HEK293 (cell line): ENCODE measurements at regions not wholly inside any gene's neighbourhood (a gene's known extent, or its start where the extent isn't known, plus 50 kb on each side); places are given as distances from the start of the nearest gene placed in this dataset.

Experiments
- REST ChIP-seq: fragments of 450-650 bp; formaldehyde crosslinking; IDR thresholded peaks from 2 replicates; pipeline ENCODE4 v1.5.1; 2016; ENCODE audit warnings: missing biosample characterization, missing genetic modification characterization
- SP2 ChIP-seq: fragments of 450-650 bp; formaldehyde crosslinking; IDR thresholded peaks from 2 replicates; pipeline ENCODE4 v1.5.1; 2016; ENCODE audit warnings: missing biosample characterization, missing genetic modification characterization
- TCF7L2 ChIP-seq: IDR thresholded peaks from 2 replicates; pipeline ENCODE4 v1.6.1; 2011; ENCODE audit warnings: low read depth, mild to moderate bottlenecking, inconsistent platforms, low read length, moderate library complexity, borderline replicate concordance
- YY1 ChIP-seq: fragments of 450-650 bp; formaldehyde crosslinking; IDR thresholded peaks from 2 replicates; pipeline ENCODE4 v1.5.1; 2018; ENCODE audit warnings: missing biosample characterization, missing genetic modification characterization
- ZBTB1 ChIP-seq: fragments of 450-650 bp; formaldehyde crosslinking; IDR thresholded peaks from 2 replicates; pipeline ENCODE4 v1.5.1; 2016; ENCODE audit warnings: missing biosample characterization, missing genetic modification characterization
- ZFP3 ChIP-seq: fragments of 450-650 bp; formaldehyde crosslinking; IDR thresholded peaks from 2 replicates; pipeline ENCODE4 v1.5.1; 2016; ENCODE audit warnings: low read depth, missing biosample characterization, missing genetic modification characterization
- ZNF18 ChIP-seq: fragments of 450-650 bp; formaldehyde crosslinking; IDR thresholded peaks from 2 replicates; pipeline ENCODE4 v1.5.1; 2016; ENCODE audit warnings: missing biosample characterization, missing genetic modification characterization
- ZNF24 ChIP-seq: fragments of 450-650 bp; formaldehyde crosslinking; IDR thresholded peaks from 2 replicates; pipeline ENCODE4 v1.5.1; 2016; ENCODE audit warnings: missing biosample characterization, missing genetic modification characterization
- ZNF629 ChIP-seq: fragments of 450-650 bp; formaldehyde crosslinking; IDR thresholded peaks from 2 replicates; pipeline ENCODE4 v1.5.1; 2017; ENCODE audit warnings: missing biosample characterization, missing genetic modification characterization
- ZSCAN30 ChIP-seq: fragments of 450-650 bp; IDR thresholded peaks from 2 replicates; pipeline ENCODE4 v1.5.1; 2018; ENCODE audit warnings: missing biosample characterization, mild to moderate bottlenecking, missing genetic modification characterization, moderate library complexity
- TF ChIP-seq, protein P1 (sequence below): fragments of 450-650 bp; formaldehyde crosslinking; IDR thresholded peaks from 2 replicates; pipeline ENCODE4 v1.5.1; 2016; ENCODE audit warnings: missing biosample characterization, missing genetic modification characterization, borderline replicate concordance
- TF ChIP-seq, protein P2 (sequence below): fragments of 450-650 bp; formaldehyde crosslinking; IDR thresholded peaks from 2 replicates; pipeline ENCODE4 v1.5.1; 2016; ENCODE audit warnings: missing biosample characterization, missing genetic modification characterization

GRCh38 chr9:101957705-101958104 lies 219.3 kb upstream of the GRIN3A start:
- TF ChIP-seq, protein P1, sequence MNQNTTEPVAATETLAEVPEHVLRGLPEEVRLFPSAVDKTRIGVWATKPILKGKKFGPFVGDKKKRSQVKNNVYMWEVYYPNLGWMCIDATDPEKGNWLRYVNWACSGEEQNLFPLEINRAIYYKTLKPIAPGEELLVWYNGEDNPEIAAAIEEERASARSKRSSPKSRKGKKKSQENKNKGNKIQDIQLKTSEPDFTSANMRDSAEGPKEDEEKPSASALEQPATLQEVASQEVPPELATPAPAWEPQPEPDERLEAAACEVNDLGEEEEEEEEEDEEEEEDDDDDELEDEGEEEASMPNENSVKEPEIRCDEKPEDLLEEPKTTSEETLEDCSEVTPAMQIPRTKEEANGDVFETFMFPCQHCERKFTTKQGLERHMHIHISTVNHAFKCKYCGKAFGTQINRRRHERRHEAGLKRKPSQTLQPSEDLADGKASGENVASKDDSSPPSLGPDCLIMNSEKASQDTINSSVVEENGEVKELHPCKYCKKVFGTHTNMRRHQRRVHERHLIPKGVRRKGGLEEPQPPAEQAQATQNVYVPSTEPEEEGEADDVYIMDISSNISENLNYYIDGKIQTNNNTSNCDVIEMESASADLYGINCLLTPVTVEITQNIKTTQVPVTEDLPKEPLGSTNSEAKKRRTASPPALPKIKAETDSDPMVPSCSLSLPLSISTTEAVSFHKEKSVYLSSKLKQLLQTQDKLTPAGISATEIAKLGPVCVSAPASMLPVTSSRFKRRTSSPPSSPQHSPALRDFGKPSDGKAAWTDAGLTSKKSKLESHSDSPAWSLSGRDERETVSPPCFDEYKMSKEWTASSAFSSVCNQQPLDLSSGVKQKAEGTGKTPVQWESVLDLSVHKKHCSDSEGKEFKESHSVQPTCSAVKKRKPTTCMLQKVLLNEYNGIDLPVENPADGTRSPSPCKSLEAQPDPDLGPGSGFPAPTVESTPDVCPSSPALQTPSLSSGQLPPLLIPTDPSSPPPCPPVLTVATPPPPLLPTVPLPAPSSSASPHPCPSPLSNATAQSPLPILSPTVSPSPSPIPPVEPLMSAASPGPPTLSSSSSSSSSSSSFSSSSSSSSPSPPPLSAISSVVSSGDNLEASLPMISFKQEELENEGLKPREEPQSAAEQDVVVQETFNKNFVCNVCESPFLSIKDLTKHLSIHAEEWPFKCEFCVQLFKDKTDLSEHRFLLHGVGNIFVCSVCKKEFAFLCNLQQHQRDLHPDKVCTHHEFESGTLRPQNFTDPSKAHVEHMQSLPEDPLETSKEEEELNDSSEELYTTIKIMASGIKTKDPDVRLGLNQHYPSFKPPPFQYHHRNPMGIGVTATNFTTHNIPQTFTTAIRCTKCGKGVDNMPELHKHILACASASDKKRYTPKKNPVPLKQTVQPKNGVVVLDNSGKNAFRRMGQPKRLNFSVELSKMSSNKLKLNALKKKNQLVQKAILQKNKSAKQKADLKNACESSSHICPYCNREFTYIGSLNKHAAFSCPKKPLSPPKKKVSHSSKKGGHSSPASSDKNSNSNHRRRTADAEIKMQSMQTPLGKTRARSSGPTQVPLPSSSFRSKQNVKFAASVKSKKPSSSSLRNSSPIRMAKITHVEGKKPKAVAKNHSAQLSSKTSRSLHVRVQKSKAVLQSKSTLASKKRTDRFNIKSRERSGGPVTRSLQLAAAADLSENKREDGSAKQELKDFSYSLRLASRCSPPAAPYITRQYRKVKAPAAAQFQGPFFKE (tag by site-specific recombination): no peak
- TF ChIP-seq REST (tag by site-specific recombination) (no peak), ZBTB1 (tag by site-specific recombination) (no peak), ZFP3 (tag by site-specific recombination) (no peak), ZNF629 (tag by site-specific recombination) (no peak), ZNF18 (tag by site-specific recombination) (no peak), TCF7L2 (no peak), YY1 (tag by site-specific recombination) (no peak), ZNF24 (no peak), SP2 (tag by site-specific recombination) (no peak), ZSCAN30 (tag by site-specific recombination) (no peak)
- TF ChIP-seq, protein P2, sequence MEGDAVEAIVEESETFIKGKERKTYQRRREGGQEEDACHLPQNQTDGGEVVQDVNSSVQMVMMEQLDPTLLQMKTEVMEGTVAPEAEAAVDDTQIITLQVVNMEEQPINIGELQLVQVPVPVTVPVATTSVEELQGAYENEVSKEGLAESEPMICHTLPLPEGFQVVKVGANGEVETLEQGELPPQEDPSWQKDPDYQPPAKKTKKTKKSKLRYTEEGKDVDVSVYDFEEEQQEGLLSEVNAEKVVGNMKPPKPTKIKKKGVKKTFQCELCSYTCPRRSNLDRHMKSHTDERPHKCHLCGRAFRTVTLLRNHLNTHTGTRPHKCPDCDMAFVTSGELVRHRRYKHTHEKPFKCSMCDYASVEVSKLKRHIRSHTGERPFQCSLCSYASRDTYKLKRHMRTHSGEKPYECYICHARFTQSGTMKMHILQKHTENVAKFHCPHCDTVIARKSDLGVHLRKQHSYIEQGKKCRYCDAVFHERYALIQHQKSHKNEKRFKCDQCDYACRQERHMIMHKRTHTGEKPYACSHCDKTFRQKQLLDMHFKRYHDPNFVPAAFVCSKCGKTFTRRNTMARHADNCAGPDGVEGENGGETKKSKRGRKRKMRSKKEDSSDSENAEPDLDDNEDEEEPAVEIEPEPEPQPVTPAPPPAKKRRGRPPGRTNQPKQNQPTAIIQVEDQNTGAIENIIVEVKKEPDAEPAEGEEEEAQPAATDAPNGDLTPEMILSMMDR (tag by site-specific recombination): no peak
